GM18858 (cell line): ENCODE measurements at regions not wholly inside any gene's neighbourhood (a gene's known extent, or its start where the extent isn't known, plus 50 kb on each side); places are given as distances from the start of the nearest gene placed in this dataset.

Experiments used
- ATAC-seq: cut with Tn5 transposase; IDR thresholded peaks from one replicate; pipeline ENCODE4 v1.9.1; 2021; ENCODE audit not compliant: unreplicated experiment

GRCh38 chr2:128755695-128756364, 437.2 kb upstream of the HS6ST1 start:
- no peak for ATAC-seq

- no peak for ATAC-seq
Observed at GRCh38 chr2:128756365-128756717, 437.7 kb upstream of the HS6ST1 start.

- no peak for ATAC-seq
Observed at GRCh38 chr2:128765811-128766210, 447.1 kb upstream of the HS6ST1 start.

- ATAC-seq = no peak
Observed at GRCh38 chr2:128768041-128768440, 449.4 kb upstream of the HS6ST1 start.

- no peak for ATAC-seq
Observed at GRCh38 chr2:128769457-128770142, 450.9 kb upstream of the HS6ST1 start.

GRCh38 chr2:128770143-128771085, 451.7 kb upstream of the HS6ST1 start:
- ATAC-seq = no peak

- no peak for ATAC-seq
Observed at GRCh38 chr2:128771401-128771800, 452.7 kb upstream of the HS6ST1 start.

- ATAC-seq = no peak
Observed at GRCh38 chr2:128772671-128773070, 454.0 kb upstream of the HS6ST1 start.

GRCh38 chr2:128773641-128774319, 455.1 kb upstream of the HS6ST1 start:
- no peak for ATAC-seq

- ATAC-seq = no peak
Observed at GRCh38 chr2:128774320-128775216, 455.9 kb upstream of the HS6ST1 start.

GRCh38 chr2:128775217-128775913, 456.7 kb upstream of the HS6ST1 start:
- no peak for ATAC-seq

- no peak for ATAC-seq
Observed at GRCh38 chr2:128775914-128776285, 457.2 kb upstream of the HS6ST1 start.

GRCh38 chr2:128776461-128777195, 458.0 kb upstream of the HS6ST1 start:
- no peak for ATAC-seq

- no peak for ATAC-seq
Observed at GRCh38 chr2:128777196-128778035, 458.7 kb upstream of the HS6ST1 start.

GRCh38 chr2:128778843-128779242, 460.2 kb upstream of the HS6ST1 start:
- ATAC-seq = no peak

- no peak for ATAC-seq
Observed at GRCh38 chr2:128779301-128780095, 460.8 kb upstream of the HS6ST1 start.

- no peak for ATAC-seq
Observed at GRCh38 chr2:128780434-128781080, 461.9 kb upstream of the HS6ST1 start.
